BJ (cell line): ENCODE measurements at regions not wholly inside any gene's neighbourhood (a gene's known extent, or its start where the extent isn't known, plus 50 kb on each side); places are given as distances from the start of the nearest gene placed in this dataset.

Experiments
- CTCF ChIA-PET: fragments of 350-600 bp; formaldehyde crosslinking; extraction: SDS; loops from one replicate; lab custom pipeline; 2021; ENCODE audit warnings: antibody characterized with exemption, inconsistent platforms; lab: Yijun Ruan, JAX
- POLR2A ChIA-PET: fragments of 300-600 bp; sonication (Branson Sonifier 250); formaldehyde crosslinking; extraction: SDS; loops from one replicate; lab custom pipeline; 2021; ENCODE audit warnings: antibody characterized with exemption; lab: Charles Lee
- DNase-seq: peaks from one replicate; pipeline ENCODE4 v3.0.0-alpha.2; 2011; ENCODE audit warnings: low read depth
- H3K27me3 ChIP-seq: 2 replicates; pipeline ENCODE4 v1.6.0; 2011; ENCODE audit warnings: low read length; ENCODE audit not compliant: control insufficient read depth, insufficient read depth
- H3K36me3 ChIP-seq: 2 replicates; pipeline ENCODE4 v1.5.1; 2011; ENCODE audit warnings: low read length; ENCODE audit not compliant: control insufficient read depth, insufficient read depth
- H3K4me3 ChIP-seq: 2 replicates; pipeline ENCODE4 v1.5.1; 2011; ENCODE audit warnings: low read depth, mild to moderate bottlenecking, control low read depth, low read length
- TF ChIP-seq, protein P1 (sequence below): IDR thresholded peaks from 2 replicates; pipeline ENCODE4 v1.5.1; 2011; ENCODE audit warnings: low read depth, mild to moderate bottlenecking, control low read depth, inconsistent platforms, low read length, moderate library complexity; ENCODE audit not compliant: insufficient read depth

DNA sequence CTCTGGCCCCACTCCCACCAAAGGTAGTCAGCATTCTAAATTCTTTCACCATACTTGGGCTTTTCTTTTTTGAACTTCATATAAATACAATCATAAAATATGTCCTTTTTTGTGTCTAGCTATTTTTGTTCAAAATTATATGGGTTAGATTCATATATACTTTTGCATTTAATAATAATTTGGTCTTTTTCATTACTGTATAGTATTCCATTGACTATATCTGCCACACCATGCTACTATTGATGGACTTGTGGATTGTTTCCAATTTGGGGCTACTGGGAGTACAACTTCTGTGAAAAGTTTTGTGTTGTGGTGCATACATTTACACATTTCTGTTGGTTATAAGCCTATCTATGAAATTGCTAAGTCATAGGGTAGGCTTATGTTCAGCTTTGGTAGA, 85.7 kb downstream of the GLUL start:
- Histone ChIP-seq H3K4me3 (no peak overlapping the region), H3K27me3 (no peaks in the 10 kb centered on the region), H3K36me3 (no peaks in the 10 kb centered on the region)
- ChIA-PET POLR2A (no interaction called here), CTCF (no interaction called here)
- no peak for DNase-seq
- TF ChIP-seq, protein P1, sequence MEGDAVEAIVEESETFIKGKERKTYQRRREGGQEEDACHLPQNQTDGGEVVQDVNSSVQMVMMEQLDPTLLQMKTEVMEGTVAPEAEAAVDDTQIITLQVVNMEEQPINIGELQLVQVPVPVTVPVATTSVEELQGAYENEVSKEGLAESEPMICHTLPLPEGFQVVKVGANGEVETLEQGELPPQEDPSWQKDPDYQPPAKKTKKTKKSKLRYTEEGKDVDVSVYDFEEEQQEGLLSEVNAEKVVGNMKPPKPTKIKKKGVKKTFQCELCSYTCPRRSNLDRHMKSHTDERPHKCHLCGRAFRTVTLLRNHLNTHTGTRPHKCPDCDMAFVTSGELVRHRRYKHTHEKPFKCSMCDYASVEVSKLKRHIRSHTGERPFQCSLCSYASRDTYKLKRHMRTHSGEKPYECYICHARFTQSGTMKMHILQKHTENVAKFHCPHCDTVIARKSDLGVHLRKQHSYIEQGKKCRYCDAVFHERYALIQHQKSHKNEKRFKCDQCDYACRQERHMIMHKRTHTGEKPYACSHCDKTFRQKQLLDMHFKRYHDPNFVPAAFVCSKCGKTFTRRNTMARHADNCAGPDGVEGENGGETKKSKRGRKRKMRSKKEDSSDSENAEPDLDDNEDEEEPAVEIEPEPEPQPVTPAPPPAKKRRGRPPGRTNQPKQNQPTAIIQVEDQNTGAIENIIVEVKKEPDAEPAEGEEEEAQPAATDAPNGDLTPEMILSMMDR: no peak

DNA sequence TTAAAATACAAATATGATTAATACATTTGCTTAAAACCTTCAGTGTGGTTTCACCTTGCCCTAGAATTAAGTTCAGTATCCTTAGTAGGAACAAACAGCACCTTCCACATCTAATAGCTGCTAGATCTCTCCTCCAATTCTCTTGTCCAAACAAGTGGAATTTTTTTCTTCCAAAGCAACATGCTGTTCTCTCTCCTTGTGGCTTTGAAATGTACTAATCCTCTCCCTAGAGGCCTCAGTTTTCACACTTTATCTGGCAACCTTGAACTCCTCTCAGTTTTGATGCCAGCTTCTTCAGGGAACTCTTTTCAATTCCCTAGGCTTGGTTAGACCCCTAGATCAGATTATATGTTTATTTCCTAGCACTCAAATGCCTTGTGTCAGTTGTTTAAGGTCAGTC, 87.0 kb downstream of the GLUL start:
- DNase-seq: no peak
- ChIA-PET POLR2A (no interaction called here), CTCF (interaction anchor here (1.5 kb wide), 1 partner anchor 162 kb away, joined by 5 read pairs; no protein-coding TSS in a partner anchor)
- H3K4me3 ChIP-seq: no peak overlapping the region
- H3K36me3 ChIP-seq: no peaks in the 10 kb centered on the region
- H3K27me3 ChIP-seq: no peaks in the 10 kb centered on the region
- TF ChIP-seq, protein P1: no peak

DNA sequence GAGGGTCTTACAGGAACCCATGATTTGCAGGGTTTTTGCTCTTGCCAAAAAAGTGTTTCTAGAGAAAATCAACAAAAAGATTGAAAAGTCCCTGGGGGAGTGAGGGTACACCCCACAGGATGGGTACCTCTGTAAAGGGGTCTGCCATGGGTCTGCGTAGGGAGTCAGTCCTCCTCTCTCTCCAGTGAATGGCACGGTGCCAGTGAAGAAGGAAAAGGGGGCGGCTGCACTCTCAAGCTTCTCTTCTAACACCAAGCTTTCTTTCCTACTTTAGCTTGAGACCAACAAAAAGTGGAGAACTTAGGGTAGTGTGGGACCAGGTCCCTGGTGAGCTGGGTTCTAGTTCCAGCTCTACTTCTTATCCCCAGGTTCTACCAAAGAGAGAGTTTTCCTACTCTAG, 87.4 kb downstream of the GLUL start:
- no peak for DNase-seq
- TF ChIP-seq, protein P1: no peak
- H3K36me3 ChIP-seq: no peaks in the 10 kb centered on the region
- POLR2A ChIA-PET: no interaction called here
- CTCF ChIA-PET: interaction anchor here (1.5 kb wide), 1 partner anchor 161 kb away, joined by 5 read pairs; no protein-coding TSS in a partner anchor
- H3K4me3 ChIP-seq: no peak overlapping the region
- H3K27me3 ChIP-seq: no peaks in the 10 kb centered on the region

DNA sequence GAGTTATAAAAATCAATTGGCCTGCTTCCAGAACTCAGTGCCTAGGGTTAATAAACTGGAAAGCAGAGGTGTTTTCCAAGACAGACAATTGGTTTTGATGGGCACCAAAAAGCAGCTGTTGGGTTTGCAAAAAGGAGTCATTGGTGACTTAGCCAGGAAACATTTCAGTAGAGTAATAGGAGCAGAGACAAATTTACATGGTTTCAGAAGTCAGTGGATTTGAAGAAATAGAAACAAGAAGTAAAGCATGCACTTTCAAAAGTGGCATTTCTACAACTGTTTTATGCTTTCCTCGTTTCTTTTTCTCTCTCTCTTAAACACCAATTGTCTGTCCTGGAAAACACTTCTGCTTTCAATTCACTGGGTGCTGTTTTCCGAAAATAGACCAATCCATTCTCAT, 87.8 kb downstream of the GLUL start:
- no peaks in the 10 kb centered on the region for H3K27me3 ChIP-seq
- TF ChIP-seq, protein P1: no peak
- H3K4me3 ChIP-seq: no peak overlapping the region
- POLR2A ChIA-PET: no interaction called here
- H3K36me3 ChIP-seq: no peaks in the 10 kb centered on the region
- no peak for DNase-seq
- CTCF ChIA-PET: interaction anchor here (1.5 kb wide), 1 partner anchor 161 kb away, joined by 5 read pairs; no protein-coding TSS in a partner anchor

DNA sequence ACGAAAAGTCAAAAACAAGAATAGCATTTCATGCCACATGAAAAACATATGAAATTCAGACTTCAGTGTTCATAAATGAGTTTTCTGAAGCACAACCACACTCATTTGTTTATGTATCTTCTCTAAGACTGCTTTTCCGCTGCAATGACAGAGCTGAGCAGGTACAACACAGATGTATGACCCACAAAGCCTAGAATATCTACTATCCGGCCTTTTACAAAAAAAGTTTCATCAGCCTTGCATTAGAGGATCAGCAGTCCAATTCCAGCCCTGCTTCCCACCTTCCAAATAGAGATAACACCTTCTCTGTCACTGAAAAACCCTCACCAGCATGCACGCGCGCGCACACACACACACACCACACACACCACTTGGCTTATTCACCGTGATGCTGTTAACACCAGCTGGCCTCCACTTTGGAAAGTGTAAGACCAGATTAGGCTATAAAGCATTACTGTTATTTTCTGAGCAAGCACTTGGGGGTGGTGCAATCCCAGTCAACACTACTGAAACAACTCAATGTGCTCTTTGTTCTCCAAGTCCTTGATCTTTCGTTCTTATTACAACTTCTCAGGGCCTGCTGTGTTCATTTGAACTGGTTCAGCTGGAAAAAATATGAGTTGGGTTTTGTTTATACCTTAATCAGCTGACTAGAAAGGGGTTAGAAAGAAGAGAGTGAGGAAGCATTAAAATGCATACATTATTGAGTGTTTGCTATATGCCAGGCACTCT, 90.0 kb downstream of the GLUL start:
- Histone ChIP-seq H3K4me3 (no peak overlapping the region), H3K27me3 (no peaks in the 10 kb centered on the region), H3K36me3 (no peaks in the 10 kb centered on the region)
- POLR2A ChIA-PET: no interaction called here
- DNase-seq: no peak
- TF ChIP-seq, protein P1: no peak
- CTCF ChIA-PET: interaction anchor here (1.1 to 2.4 kb wide), 5 partner anchors 11 to 158 kb away, joined by 3 to 15 read pairs (median 5); no protein-coding TSS in a partner anchor
